A549 (cell line): ENCODE measurements at regions not wholly inside any gene's neighbourhood (a gene's known extent, or its start where the extent isn't known, plus 50 kb on each side); places are given as distances from the start of the nearest gene placed in this dataset.

Experiments
- ATAC-seq, 2 experiments: fragments of 200-7000 bp in 1 of 2; fragments of >200 bp in 1 of 2; cut with Nextera tagmentation in 1 of 2; cut with Tn5 transposase in 1 of 2; 3 replicates each; pipeline versions ENCODE4 v1.8.0 to v1.9.1; 2018 to 2020; ENCODE audit warnings: mild to moderate bottlenecking in 1 of 2, moderate library complexity in 1 of 2
- CTCF ChIA-PET: fragments of 300-600 bp; sonication (Branson Sonifier 250); formaldehyde crosslinking; extraction: SDS; loops from one replicate; lab custom pipeline; 2021; ENCODE audit warnings: antibody characterized with exemption, inconsistent platforms; lab: Yijun Ruan, JAX
- POLR2A ChIA-PET: fragments of 350-600 bp; formaldehyde crosslinking; extraction: SDS; loops from one replicate; lab custom pipeline; 2021; ENCODE audit warnings: antibody characterized with exemption, inconsistent platforms; lab: Yijun Ruan, JAX
- DNase-seq, 2 experiments: peaks; one replicate each; pipeline versions ENCODE4 v3.0.0 to v3.0.0-alpha.2; 2011 to 2016; ENCODE audit warnings: low read depth in 1 of 2, low spot score in 1 of 2
- FAIRE-seq: peaks from 2 replicates; lab custom pipeline; 2011; peaks lifted over from hg19 to GRCh38; lab: Jason Lieb, UNC
- H3K27ac ChIP-seq, 2 experiments: fragments of >200 bp; sonication (Bioruptor Twin); formaldehyde crosslinking; 3 replicates each; pipeline ENCODE4 v1.5.1; 2016 to 2017
- H3K4me1 ChIP-seq: fragments of >200 bp; sonication (Bioruptor Twin); formaldehyde crosslinking; 3 replicates; pipeline ENCODE4 v1.6.1; 2016
- H3K4me2 ChIP-seq: fragments of >200 bp; sonication (Bioruptor Twin); formaldehyde crosslinking; 3 replicates; pipeline ENCODE4 v1.6.1; 2016
- H3K4me3 ChIP-seq: fragments of >200 bp; sonication (Bioruptor Twin); formaldehyde crosslinking; 3 replicates; pipeline ENCODE4 v1.5.1; 2016
- H3K9me3 ChIP-seq: fragments of >200 bp; sonication (Bioruptor Twin); formaldehyde crosslinking; 3 replicates; pipeline ENCODE4 v1.6.1; 2016
- ATOH8 ChIP-seq: fragments of 250-450 bp; sonication (Bioruptor Pico); IDR thresholded peaks from 2 replicates; pipeline ENCODE4 v1.5.0; 2020; ENCODE audit warnings: low read depth, mild to moderate bottlenecking, moderate library complexity
- BCL3 ChIP-seq: fragments of >200 bp; sonication (Bioruptor Twin); formaldehyde crosslinking; IDR thresholded peaks from 3 replicates; pipeline ENCODE4 v1.6.1; 2016
- CBX2 ChIP-seq: fragments of 200-600 bp; sonication (generic); IDR thresholded peaks from 2 replicates; pipeline ENCODE4 v1.6.1; 2016; ENCODE audit warnings: low read depth, mild to moderate bottlenecking, borderline replicate concordance
- CHD2 ChIP-seq: fragments of 150-350 bp; IDR thresholded peaks from 2 replicates; pipeline ENCODE4 v1.6.1; 2014; ENCODE audit warnings: low read length; ENCODE audit not compliant: partially characterized antibody
- CHD4 ChIP-seq: fragments of 200-600 bp; sonication (generic); IDR thresholded peaks from 2 replicates; pipeline ENCODE4 v1.6.1; 2016; ENCODE audit warnings: antibody characterized with exemption, mild to moderate bottlenecking, borderline replicate concordance
- E2F6 ChIP-seq: IDR thresholded peaks from 2 replicates; pipeline ENCODE4 v1.6.1; 2012; ENCODE audit warnings: low read depth, borderline replicate concordance
- EHMT2 ChIP-seq: fragments of 200-600 bp; sonication (generic); IDR thresholded peaks from 2 replicates; pipeline ENCODE4 v1.6.1; 2016; ENCODE audit warnings: antibody characterized with exemption, low read depth, mild to moderate bottlenecking, moderate library complexity
- ELK1 ChIP-seq: fragments of 150-350 bp; IDR thresholded peaks from 2 replicates; pipeline ENCODE4 v1.6.1; 2014; ENCODE audit warnings: low read depth, mild to moderate bottlenecking, low read length
- EP300 ChIP-seq, 2 experiments: fragments of >200 bp; sonication (Bioruptor Twin); formaldehyde crosslinking; IDR thresholded peaks; 2 replicates in 1 of 2; 3 replicates in 1 of 2; pipeline ENCODE4 v1.6.1; 2016 to 2017
- HDAC2 ChIP-seq: fragments of 200-600 bp; sonication (generic); IDR thresholded peaks from 2 replicates; pipeline ENCODE4 v1.6.1; 2016
- HES2 ChIP-seq: fragments of >200 bp; sonication (Bioruptor Twin); formaldehyde crosslinking; IDR thresholded peaks from 2 replicates; pipeline ENCODE4 v1.6.1; 2016
- JUN ChIP-seq, 2 experiments: fragments of >200 bp; sonication (Bioruptor Twin); formaldehyde crosslinking; IDR thresholded peaks; 2 replicates in 1 of 2; 3 replicates in 1 of 2; pipeline ENCODE4 v1.6.1; 2016 to 2017
- KDM1A ChIP-seq: fragments of 200-600 bp; sonication (generic); IDR thresholded peaks from 2 replicates; pipeline ENCODE4 v1.6.1; 2016; ENCODE audit warnings: low read depth, mild to moderate bottlenecking
- KDM5A ChIP-seq: fragments of 200-600 bp; sonication (generic); IDR thresholded peaks from 2 replicates; pipeline ENCODE4 v1.6.1; 2016; ENCODE audit warnings: antibody characterized with exemption, mild to moderate bottlenecking
- MAFK ChIP-seq: fragments of 450-650 bp; IDR thresholded peaks from 2 replicates; pipeline ENCODE4 v1.6.1; 2014; ENCODE audit not compliant: partially characterized antibody
- MAZ ChIP-seq: fragments of 150-350 bp; IDR thresholded peaks from 2 replicates; pipeline ENCODE4 v1.6.1; 2014; ENCODE audit warnings: antibody characterized with exemption, low read depth, low read length, borderline replicate concordance
- NFE2L2 ChIP-seq: fragments of 150-350 bp; conservative IDR thresholded peaks from 2 replicates; pipeline ENCODE4 v1.6.1; 2014; ENCODE audit warnings: low read length
- NPAS2 ChIP-seq: fragments of 250-450 bp; sonication (Bioruptor Pico); IDR thresholded peaks from 2 replicates; pipeline ENCODE4 v1.8.0; 2022; ENCODE audit warnings: mild to moderate bottlenecking, moderate library complexity, borderline replicate concordance
- NR3C1 ChIP-seq: fragments of >200 bp; sonication (Bioruptor Twin); formaldehyde crosslinking; IDR thresholded peaks from 3 replicates; pipeline ENCODE4 v1.6.1; 2017
- PBX3 ChIP-seq: IDR thresholded peaks from 2 replicates; pipeline ENCODE4 v1.6.1; 2012
- PHF8 ChIP-seq: fragments of 200-600 bp; sonication (generic); IDR thresholded peaks from 2 replicates; pipeline ENCODE4 v1.6.1; 2016; ENCODE audit warnings: low read depth, mild to moderate bottlenecking, antibody characterized with exemption, moderate library complexity, borderline replicate concordance
- POLR2A ChIP-seq: IDR thresholded peaks from 2 replicates; pipeline ENCODE4 v1.6.1; 2012; ENCODE audit warnings: mild to moderate bottlenecking, low read length
- RFX5 ChIP-seq: fragments of 450-650 bp; IDR thresholded peaks from 2 replicates; pipeline ENCODE4 v1.7.1; 2014; ENCODE audit warnings: antibody characterized with exemption, mild to moderate bottlenecking, moderate library complexity
- TFCP2L1 ChIP-seq: fragments of 250-450 bp; sonication (Bioruptor Pico); IDR thresholded peaks from 2 replicates; pipeline ENCODE4 v1.5.0; 2021; ENCODE audit warnings: mild to moderate bottlenecking
- USF2 ChIP-seq: fragments of 450-650 bp; IDR thresholded peaks from 2 replicates; pipeline ENCODE4 v1.6.1; 2014; ENCODE audit warnings: antibody characterized with exemption
- ZFP36 ChIP-seq: fragments of 450-650 bp; IDR thresholded peaks from 2 replicates; pipeline ENCODE4 v1.6.1; 2014; ENCODE audit warnings: borderline replicate concordance; ENCODE audit not compliant: partially characterized antibody
- ZNF302 ChIP-seq: fragments of 250-450 bp; sonication (Bioruptor Pico); IDR thresholded peaks from 2 replicates; pipeline ENCODE4 v1.9.0; 2021; ENCODE audit warnings: inconsistent platforms, mild to moderate bottlenecking, moderate library complexity
- WGBS: methylation state at CpG from one replicate; pipeline ENCODE4 v1.1.6; 2017; ENCODE audit errors: missing lambda C conversion rate; 5-methylcytosine and 5-hydroxymethylcytosine counted together

- Histone ChIP-seq H3K27ac (no peak overlapping the region), H3K9me3 (no peaks in the 10 kb centered on the region), H3K4me1 (no peaks in the 10 kb centered on the region), H3K4me3 (no peak overlapping the region), H3K4me2 (no peak overlapping the region)
- CTCF ChIA-PET, result no interaction called here
- WGBS, result 46% methylated on average over 1 of the region's 1 CpG
- POLR2A ChIA-PET, result no interaction called here
- TF ChIP-seq EHMT2 (no peak), MAZ (no peak), JUN (IDR thresholded peaks at IDR 0.05) (no peak), PBX3 (no peak), MAFK (no peak), NFE2L2 (no peak), KDM5A (no peak), ZNF302 (no peak), ATOH8 (CRISPR knock-in tag) (no peak), NR3C1 (no peak)
- no peak for DNase-seq
- no peak for FAIRE-seq
- ATAC-seq, result no peak
Measured at GRCh38 chr4:62135565-62136156, 935.5 kb downstream of the ADGRL3 start.

GRCh38 chr4:62133977-62134376, 933.9 kb downstream of the ADGRL3 start:
- H3K4me1 ChIP-seq, result no peaks in the 10 kb centered on the region
- WGBS, result 35% methylated on average over 6 of the region's 6 CpGs
- TF ChIP-seq KDM5A, result no peak
- TF ChIP-seq HES2, result no peak
- no peak for TF ChIP-seq CHD2
- no peak for TF ChIP-seq NPAS2 (CRISPR knock-in tag)
- TF ChIP-seq USF2, result no peak
- no peak for TF ChIP-seq POLR2A
- no peak for TF ChIP-seq PHF8
- no peak overlapping the region for H3K27ac ChIP-seq
- no peaks in the 10 kb centered on the region for H3K9me3 ChIP-seq
- FAIRE-seq (no peak), ATAC-seq (no peak), DNase-seq (no peak)
- no peak overlapping the region for H3K4me3 ChIP-seq
- ChIA-PET CTCF (no interaction called here), POLR2A (no interaction called here)
- H3K4me2 ChIP-seq, result no peak overlapping the region

- H3K4me1 ChIP-seq, result no peaks in the 10 kb centered on the region
- FAIRE-seq (no peak), ATAC-seq (no peak), DNase-seq (no peak)
- H3K4me3 ChIP-seq, result no peak overlapping the region
- H3K4me2 ChIP-seq, result no peak overlapping the region
- CTCF ChIA-PET, result no interaction called here
- WGBS, result 52% methylated on average over 1 of the region's 1 CpG
- no peaks in the 10 kb centered on the region for H3K9me3 ChIP-seq
- no peak overlapping the region for H3K27ac ChIP-seq
- POLR2A ChIA-PET, result no interaction called here
- TF ChIP-seq PHF8 (no peak), E2F6 (no peak), RFX5 (no peak), ZFP36 (no peak), HES2 (no peak), NPAS2 (CRISPR knock-in tag) (no peak), TFCP2L1 (CRISPR knock-in tag) (no peak), EP300 (IDR thresholded peaks at IDR 0.05) (no peak), POLR2A (no peak), EHMT2 (no peak), CHD4 (no peak), ELK1 (no peak), ZNF302 (no peak), CBX2 (no peak), BCL3 (no peak), HDAC2 (no peak), KDM1A (no peak), MAFK (no peak)
Measured at GRCh38 chr4:62133101-62133897, 933.2 kb downstream of the ADGRL3 start.
